ENCODE measurements at regions not wholly inside any gene's neighbourhood (a gene's known extent, or its start where the extent isn't known, plus 50 kb on each side); places are given as distances from the start of the nearest gene placed in this dataset.

DNA sequence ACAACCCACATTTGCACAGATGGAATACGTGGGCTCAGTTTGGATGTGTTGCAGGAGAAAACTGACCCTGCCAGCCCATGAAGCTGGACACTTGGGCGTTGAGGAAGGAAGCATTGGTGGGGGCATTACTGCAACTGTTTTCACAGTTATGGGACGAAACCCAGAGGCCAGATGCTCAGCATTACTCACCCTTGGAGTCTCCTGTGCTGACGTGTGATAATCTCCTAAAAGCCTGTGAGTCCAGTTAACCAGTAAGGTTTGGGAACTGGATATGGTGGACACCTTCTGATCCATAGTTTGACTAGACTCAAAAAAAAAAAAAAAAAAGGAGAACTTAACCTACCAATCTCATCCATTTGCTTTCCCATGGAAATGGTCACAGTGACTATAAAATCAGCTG lies 52.8 kb upstream of the EGLN3 start:
- TF ChIP-seq CTCF (IDR thresholded peaks at IDR 0.05 in 2 of 3, conservative IDR thresholded peaks at IDR 0.05 in 1 of 3; ENCODE audit: insufficient read depth in 2 of 3, low read depth in 1 of 3, low read length in 3 of 3) (no peak), TCF7L2 (IDR thresholded peaks at IDR 0.05; ENCODE audit: low read depth, low read length) (no peak), NFATC3 (IDR thresholded peaks at IDR 0.05) (no peak), PATZ1 (CRISPR knock-in tag; IDR thresholded peaks at IDR 0.05; ENCODE audit: borderline replicate concordance) (no peak), GABPB1 (CRISPR knock-in tag; IDR thresholded peaks at IDR 0.05) (no peak)

Data from K562 (cell line).